ENCODE measurements at regions not wholly inside any gene's neighbourhood (a gene's known extent, or its start where the extent isn't known, plus 50 kb on each side); places are given as distances from the start of the nearest gene placed in this dataset.

DNA sequence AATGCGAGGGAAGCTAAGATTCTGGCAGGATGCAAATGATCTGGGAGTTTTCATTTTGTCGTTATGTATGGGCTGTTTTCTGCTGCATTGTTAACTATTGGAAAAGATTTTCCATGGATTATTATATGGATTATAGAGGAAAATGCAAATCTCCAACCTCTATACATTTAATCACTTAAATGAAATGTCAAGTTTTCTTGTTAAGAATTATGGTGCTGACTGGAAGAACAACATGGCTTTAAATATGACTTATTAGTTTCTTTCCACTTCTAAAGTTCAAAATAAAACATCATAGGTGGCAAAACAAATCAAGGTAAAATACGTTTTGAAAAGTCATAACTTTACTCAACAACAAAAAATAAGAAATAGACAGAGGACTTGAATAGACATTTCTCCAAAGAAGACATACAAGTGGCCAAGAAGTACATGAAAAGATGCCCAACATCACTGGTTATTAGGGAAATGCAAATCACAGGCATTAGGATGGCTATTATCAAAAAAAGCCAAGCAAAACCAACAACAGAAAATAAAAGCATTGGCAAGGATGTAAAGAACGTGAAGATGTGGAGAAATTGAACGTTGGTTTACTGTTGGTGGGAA is 56.2 kb upstream of the CLDN5 start:
- TF ChIP-seq, protein P1, sequence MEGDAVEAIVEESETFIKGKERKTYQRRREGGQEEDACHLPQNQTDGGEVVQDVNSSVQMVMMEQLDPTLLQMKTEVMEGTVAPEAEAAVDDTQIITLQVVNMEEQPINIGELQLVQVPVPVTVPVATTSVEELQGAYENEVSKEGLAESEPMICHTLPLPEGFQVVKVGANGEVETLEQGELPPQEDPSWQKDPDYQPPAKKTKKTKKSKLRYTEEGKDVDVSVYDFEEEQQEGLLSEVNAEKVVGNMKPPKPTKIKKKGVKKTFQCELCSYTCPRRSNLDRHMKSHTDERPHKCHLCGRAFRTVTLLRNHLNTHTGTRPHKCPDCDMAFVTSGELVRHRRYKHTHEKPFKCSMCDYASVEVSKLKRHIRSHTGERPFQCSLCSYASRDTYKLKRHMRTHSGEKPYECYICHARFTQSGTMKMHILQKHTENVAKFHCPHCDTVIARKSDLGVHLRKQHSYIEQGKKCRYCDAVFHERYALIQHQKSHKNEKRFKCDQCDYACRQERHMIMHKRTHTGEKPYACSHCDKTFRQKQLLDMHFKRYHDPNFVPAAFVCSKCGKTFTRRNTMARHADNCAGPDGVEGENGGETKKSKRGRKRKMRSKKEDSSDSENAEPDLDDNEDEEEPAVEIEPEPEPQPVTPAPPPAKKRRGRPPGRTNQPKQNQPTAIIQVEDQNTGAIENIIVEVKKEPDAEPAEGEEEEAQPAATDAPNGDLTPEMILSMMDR (IDR thresholded peaks at IDR 0.05; ENCODE audit: low read depth, low read length, missing control alignments) = no peak
- no peak for DNase-seq (ENCODE audit: low read depth)
- no peak overlapping the region for H3K4me3 ChIP-seq (ENCODE audit: low read depth, low read length)

- no peak overlapping the region for H3K4me3 ChIP-seq (ENCODE audit: low read depth, low read length)
- TF ChIP-seq, protein P1 (IDR thresholded peaks at IDR 0.05; ENCODE audit: low read depth, low read length, missing control alignments) = no peak
- DNase-seq (ENCODE audit: low read depth) = no peak
Observed at GRCh38 chr22:19582033-19582693, 58.0 kb upstream of the CLDN5 start.

DNA sequence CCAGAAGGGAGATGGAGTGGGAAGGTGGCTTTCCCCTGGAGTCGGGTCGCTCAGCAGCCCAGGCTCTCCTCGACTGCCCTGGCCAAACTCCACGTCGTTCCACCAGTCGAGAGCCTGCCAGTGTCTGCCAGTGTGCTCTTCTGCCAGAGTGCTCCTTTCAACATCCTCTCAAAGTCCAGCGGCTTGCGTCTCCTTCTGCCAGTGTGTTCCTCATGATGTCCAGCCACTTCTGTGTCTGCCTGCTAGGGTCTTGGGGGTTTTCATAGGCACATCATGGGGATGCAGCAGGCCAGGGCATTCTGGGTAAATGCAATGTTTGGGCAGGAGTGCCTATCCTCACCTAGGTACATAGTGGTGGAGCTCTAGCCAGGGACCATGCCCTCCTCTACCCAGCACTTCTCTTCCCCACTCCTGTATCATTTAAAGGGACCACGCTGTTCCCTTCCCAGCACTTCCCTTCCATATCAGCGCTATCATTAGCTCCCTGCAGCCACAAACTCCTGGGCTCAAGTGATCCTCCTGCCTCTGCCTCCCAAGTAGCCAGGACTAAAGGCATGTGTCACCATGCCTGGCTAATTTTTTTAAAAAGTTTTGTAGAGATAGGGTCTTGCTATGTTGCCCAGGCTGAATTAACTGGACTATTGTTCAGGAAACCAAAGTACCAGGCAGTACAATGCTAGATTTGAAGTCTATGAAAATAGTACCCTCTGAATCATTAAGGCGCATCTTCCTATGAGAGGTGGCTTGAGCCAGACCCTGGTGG is 62.9 kb upstream of the CLDN5 start:
- TF ChIP-seq, protein P1 (IDR thresholded peaks at IDR 0.05; ENCODE audit: low read depth, low read length, missing control alignments) = no peak
- H3K4me3 ChIP-seq (ENCODE audit: low read depth, low read length) = no peak overlapping the region
- no peak for DNase-seq (ENCODE audit: low read depth)

GRCh38 chr22:19590696-19591095 is 66.5 kb upstream of the CLDN5 start:
- no peak overlapping the region for H3K4me3 ChIP-seq (ENCODE audit: low read depth, low read length)
- TF ChIP-seq, protein P1 (IDR thresholded peaks at IDR 0.05; ENCODE audit: low read depth, low read length, missing control alignments) = no peak
- DNase-seq (ENCODE audit: low read depth) = no peak

DNA sequence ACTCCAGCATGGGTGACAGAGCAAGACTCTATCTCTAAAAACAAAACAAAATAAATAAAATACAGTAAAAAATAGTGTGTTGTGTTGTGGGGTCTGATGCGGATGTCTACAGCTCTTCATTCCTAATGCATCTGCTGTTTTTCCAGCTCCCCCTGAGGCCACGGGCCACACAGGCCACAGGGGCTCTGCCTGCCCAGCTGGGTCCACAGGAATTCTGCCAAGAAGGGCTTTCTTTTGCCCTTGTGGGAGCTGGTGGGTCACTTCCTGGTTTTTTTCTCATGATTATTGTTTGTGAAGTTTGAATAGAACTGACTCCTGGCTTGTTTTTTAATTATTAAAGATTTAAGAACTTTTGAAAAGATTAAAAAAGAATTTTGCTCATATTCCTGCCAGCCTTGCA is 67.4 kb upstream of the CLDN5 start:
- TF ChIP-seq, protein P1 (IDR thresholded peaks at IDR 0.05; ENCODE audit: low read depth, low read length, missing control alignments) = no peak

DNA sequence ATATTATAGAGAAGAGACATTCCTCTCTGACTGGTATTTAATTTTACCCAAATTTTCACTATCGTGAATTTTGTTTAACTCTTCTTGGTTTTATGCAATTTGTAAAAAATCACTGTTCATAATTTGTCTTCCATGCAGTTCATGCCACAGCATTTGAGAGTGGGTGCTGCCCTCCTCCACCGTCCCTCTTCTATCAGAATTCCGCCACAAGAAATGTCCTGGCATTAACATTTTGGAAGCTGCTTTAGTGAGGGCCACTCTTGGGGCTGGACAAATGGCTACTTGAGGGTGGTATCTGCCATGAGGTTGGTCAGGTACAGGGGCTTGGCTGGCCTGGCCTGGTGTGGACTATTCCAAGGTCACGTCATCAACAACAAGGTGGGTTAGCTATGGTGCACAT is 68.3 kb upstream of the CLDN5 start:
- TF ChIP-seq, protein P1 (IDR thresholded peaks at IDR 0.05; ENCODE audit: low read depth, low read length, missing control alignments) = no peak
- no peak overlapping the region for H3K4me3 ChIP-seq (ENCODE audit: low read depth, low read length)
- no peak for DNase-seq (ENCODE audit: low read depth)

More for the DNA sequence above, 67.4 kb upstream of the CLDN5 start:
- no peak for DNase-seq (ENCODE audit: low read depth)
- no peak overlapping the region for H3K4me3 ChIP-seq (ENCODE audit: low read depth, low read length)
